Anterior cingulate cortex (tissue), 58 donors: ENCODE measurements at regions not wholly inside any gene's neighbourhood (a gene's known extent, or its start where the extent isn't known, plus 50 kb on each side); places are given as distances from the start of the nearest gene placed in this dataset.
"Not testable (repeated sequence)": the region's sequence is repeated elsewhere in the genome, so short reads cannot be mapped to it uniquely, and the experiment has no call there.

Experiments used
- DNase-seq, 58 donors: peaks; one replicate each; lab custom pipeline; 2025; lab: John Stamatoyannopoulos, UW

GRCh38 chr12:25784669-25785068 lies 173.8 kb upstream of the RASSF8 start:
- no peak for DNase-seq

GRCh38 chr12:25785134-25785533 lies 173.3 kb upstream of the RASSF8 start:
- DNase-seq: no peak

- DNase-seq: no peak
These were observed 170.8 kb upstream of the RASSF8 start for GRCh38 chr12:25787701-25788100.

- no peak for DNase-seq
These were observed 169.6 kb upstream of the RASSF8 start for GRCh38 chr12:25788707-25789442.

- peak in 1 of 58 donors; percentile 16 for DNase-seq
These were observed 168.9 kb upstream of the RASSF8 start for GRCh38 chr12:25789541-25789944.

GRCh38 chr12:25792031-25792430 lies 166.5 kb upstream of the RASSF8 start:
- DNase-seq: no peak

- no peak for DNase-seq
These were observed 165.3 kb upstream of the RASSF8 start for GRCh38 chr12:25793196-25793595.

- no peak for DNase-seq
These were observed 163.9 kb upstream of the RASSF8 start for GRCh38 chr12:25794571-25794970.

GRCh38 chr12:25796523-25797000 lies 161.9 kb upstream of the RASSF8 start:
- DNase-seq: no peak

- no peak for DNase-seq
These were observed 161.1 kb upstream of the RASSF8 start for GRCh38 chr12:25797386-25797785.

- no peak for DNase-seq
These were observed 160.5 kb upstream of the RASSF8 start for GRCh38 chr12:25797949-25798348.

- no peak for DNase-seq
These were observed 158.4 kb upstream of the RASSF8 start for GRCh38 chr12:25800101-25800500.

GRCh38 chr12:25801734-25802133 lies 156.7 kb upstream of the RASSF8 start:
- no peak for DNase-seq

- no peak for DNase-seq
These were observed 156.3 kb upstream of the RASSF8 start for GRCh38 chr12:25802143-25802542.

- not testable (repeated sequence) for DNase-seq
These were observed 155.3 kb upstream of the RASSF8 start for GRCh38 chr12:25803029-25803664.

GRCh38 chr12:25804286-25804685 lies 154.2 kb upstream of the RASSF8 start:
- DNase-seq: not testable (repeated sequence)

- DNase-seq: no peak
These were observed 152.2 kb upstream of the RASSF8 start for GRCh38 chr12:25806271-25806670.

- DNase-seq: no peak
These were observed 149.9 kb upstream of the RASSF8 start for GRCh38 chr12:25808604-25809003.

- no peak for DNase-seq
These were observed 147.8 kb upstream of the RASSF8 start for GRCh38 chr12:25810683-25811082.

GRCh38 chr12:25811656-25812126 lies 146.8 kb upstream of the RASSF8 start:
- no peak for DNase-seq

- no peak for DNase-seq
These were observed 146.2 kb upstream of the RASSF8 start for GRCh38 chr12:25812295-25812694.

GRCh38 chr12:25813843-25814242 lies 144.6 kb upstream of the RASSF8 start:
- DNase-seq: no peak
